Left lung (tissue), 4 donors: ENCODE measurements at regions not wholly inside any gene's neighbourhood (a gene's known extent, or its start where the extent isn't known, plus 50 kb on each side); places are given as distances from the start of the nearest gene placed in this dataset.
"Not testable (repeated sequence)": the region's sequence is repeated elsewhere in the genome, so short reads cannot be mapped to it uniquely, and the experiment has no call there.

Experiments
- ATAC-seq: fragments of 200-7000 bp; cut with Tn5 transposase; one replicate; pipeline ENCODE4 v1.9.1; 2020; ENCODE audit warnings: moderate library complexity
- DNase-seq, 4 donors: peaks; one replicate each; pipeline ENCODE4 v3.0.0-alpha.2; 2013 to 2020
- H3K27ac ChIP-seq, 2 donors: fragments of 200-600 bp; sonication (generic) in 1 of 2; one replicate each; pipeline versions ENCODE4 v1.5.0 to v1.8.0; 2020 to 2021
- H3K27me3 ChIP-seq, 2 donors: fragments of 200-600 bp; sonication (generic) in 1 of 2; one replicate each; pipeline versions ENCODE4 v1.5.0 to v1.8.0; 2020 to 2021
- H3K36me3 ChIP-seq, 2 donors: fragments of 200-600 bp; sonication (generic) in 1 of 2; one replicate each; pipeline versions ENCODE4 v1.5.0 to v1.8.0; 2020 to 2021
- H3K4me1 ChIP-seq, 2 donors: fragments of 200-600 bp; one replicate each; pipeline ENCODE4 v1.8.0; 2021
- H3K4me3 ChIP-seq, 2 donors: fragments of 200-600 bp; sonication (generic) in 1 of 2; one replicate each; pipeline versions ENCODE4 v1.5.0 to v1.8.0; 2020 to 2021; ENCODE audit warnings: mild to moderate bottlenecking in 1 of 2
- H3K9me3 ChIP-seq, 2 donors: fragments of 200-600 bp; sonication (generic) in 1 of 2; one replicate each; pipeline versions ENCODE4 v1.5.0 to v1.8.0; 2020 to 2021
- intact Hi-C, 2 donors: fragments of 100-400 bp; cut with DNase I; formaldehyde crosslinking; loops; one replicate each; pipeline versions ENCODE4 v1.11.2 to v1.14.2; 2022
- TF ChIP-seq, protein P1 (sequence below), 2 donors: fragments of 200-600 bp; sonication (generic) in 1 of 2; IDR thresholded peaks; one replicate each; pipeline versions ENCODE4 v1.5.0 to v1.8.0; 2021; ENCODE audit warnings: antibody characterized with exemption in 2 of 2
- donor health status: DM: no; HTN: yes; CAD: no.
- donor health status: DM: no; HTN: no; CAD: no.

- H3K36me3 ChIP-seq, H3K4me3 ChIP-seq, ATAC-seq, H3K4me1 ChIP-seq, H3K27ac ChIP-seq, H3K27me3 ChIP-seq, H3K9me3 ChIP-seq, intact Hi-C loops, DNase-seq: not testable (repeated sequence)
Measured at GRCh38 chrX:35221391-35221790, 278.8 kb downstream of the FAM47B start.

DNA sequence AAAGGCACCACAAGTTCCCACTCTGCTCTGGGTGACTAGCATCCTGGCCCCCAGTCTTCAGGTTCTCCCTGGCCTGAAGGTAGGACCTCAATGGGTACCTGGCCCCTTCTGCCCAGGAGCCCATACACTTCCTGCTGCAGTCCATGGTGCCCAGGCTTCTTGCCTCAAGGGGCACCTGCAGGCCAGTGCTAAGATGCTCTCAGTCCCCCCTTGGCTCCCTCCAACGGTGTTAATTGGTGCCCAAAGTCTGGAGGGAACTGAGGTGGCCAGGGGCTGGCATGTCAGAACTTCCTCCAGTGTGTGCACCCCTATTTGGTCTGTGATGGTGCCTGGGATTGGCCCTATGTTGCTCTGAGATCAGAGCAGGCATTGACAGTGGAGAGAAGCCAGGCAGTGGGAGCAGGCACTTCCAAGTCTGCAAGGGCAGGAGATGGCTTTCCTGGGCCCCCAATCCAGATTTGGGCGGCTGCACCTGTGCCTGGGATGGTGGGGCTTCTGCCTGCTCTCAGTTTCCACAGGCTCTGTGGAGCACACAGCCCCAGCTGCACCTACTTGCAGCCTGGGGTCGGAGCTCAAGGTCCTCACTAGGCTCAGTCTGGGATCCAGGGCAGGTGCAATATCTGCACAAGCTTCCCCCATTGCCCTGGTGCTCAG is 301.6 kb downstream of the FAM47B start:
- intact Hi-C loops, result loop anchor here in 1 of 2 donors (5.0 kb wide), 1 partner anchor 38 kb away; no protein-coding TSS in a partner anchor
- ATAC-seq, result no peak

GRCh38 chrX:35244796-35245508 is 302.4 kb downstream of the FAM47B start:
- intact Hi-C loops, result loop anchor here in 1 of 2 donors (5.0 kb wide), 1 partner anchor 37 kb away; no protein-coding TSS in a partner anchor
- Histone ChIP-seq H3K27ac (no peak overlapping the region), H3K36me3 (no peaks in the 10 kb centered on the region), H3K4me1 (no peaks in the 10 kb centered on the region), H3K9me3 (no peaks in the 10 kb centered on the region), H3K4me3 (no peak overlapping the region), H3K27me3 (no peaks in the 10 kb centered on the region)
- DNase-seq (no peak), ATAC-seq (no peak)
- TF ChIP-seq, protein P1, sequence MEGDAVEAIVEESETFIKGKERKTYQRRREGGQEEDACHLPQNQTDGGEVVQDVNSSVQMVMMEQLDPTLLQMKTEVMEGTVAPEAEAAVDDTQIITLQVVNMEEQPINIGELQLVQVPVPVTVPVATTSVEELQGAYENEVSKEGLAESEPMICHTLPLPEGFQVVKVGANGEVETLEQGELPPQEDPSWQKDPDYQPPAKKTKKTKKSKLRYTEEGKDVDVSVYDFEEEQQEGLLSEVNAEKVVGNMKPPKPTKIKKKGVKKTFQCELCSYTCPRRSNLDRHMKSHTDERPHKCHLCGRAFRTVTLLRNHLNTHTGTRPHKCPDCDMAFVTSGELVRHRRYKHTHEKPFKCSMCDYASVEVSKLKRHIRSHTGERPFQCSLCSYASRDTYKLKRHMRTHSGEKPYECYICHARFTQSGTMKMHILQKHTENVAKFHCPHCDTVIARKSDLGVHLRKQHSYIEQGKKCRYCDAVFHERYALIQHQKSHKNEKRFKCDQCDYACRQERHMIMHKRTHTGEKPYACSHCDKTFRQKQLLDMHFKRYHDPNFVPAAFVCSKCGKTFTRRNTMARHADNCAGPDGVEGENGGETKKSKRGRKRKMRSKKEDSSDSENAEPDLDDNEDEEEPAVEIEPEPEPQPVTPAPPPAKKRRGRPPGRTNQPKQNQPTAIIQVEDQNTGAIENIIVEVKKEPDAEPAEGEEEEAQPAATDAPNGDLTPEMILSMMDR (IDR thresholded peaks at IDR 0.05), result no peak

More for the DNA sequence above, 301.6 kb downstream of the FAM47B start:
- Histone ChIP-seq H3K9me3 (no peaks in the 10 kb centered on the region), H3K4me1 (no peaks in the 10 kb centered on the region), H3K27ac (no peak overlapping the region), H3K4me3 (no peak overlapping the region), H3K27me3 (no peaks in the 10 kb centered on the region), H3K36me3 (no peaks in the 10 kb centered on the region)
- DNase-seq, result no peak
- TF ChIP-seq, protein P1 (IDR thresholded peaks at IDR 0.05), result no peak

- intact Hi-C loops, result no loop called here
- Histone ChIP-seq H3K4me1 (no peaks in the 10 kb centered on the region), H3K4me3 (no peak overlapping the region), H3K9me3 (no peaks in the 10 kb centered on the region), H3K27ac (no peak overlapping the region), H3K27me3 (no peaks in the 10 kb centered on the region), H3K36me3 (no peaks in the 10 kb centered on the region)
- no peak for DNase-seq
- TF ChIP-seq, protein P1 (IDR thresholded peaks at IDR 0.05), result no peak
- no peak for ATAC-seq
Measured at GRCh38 chrX:35251226-35251625, 308.6 kb downstream of the FAM47B start.

DNA sequence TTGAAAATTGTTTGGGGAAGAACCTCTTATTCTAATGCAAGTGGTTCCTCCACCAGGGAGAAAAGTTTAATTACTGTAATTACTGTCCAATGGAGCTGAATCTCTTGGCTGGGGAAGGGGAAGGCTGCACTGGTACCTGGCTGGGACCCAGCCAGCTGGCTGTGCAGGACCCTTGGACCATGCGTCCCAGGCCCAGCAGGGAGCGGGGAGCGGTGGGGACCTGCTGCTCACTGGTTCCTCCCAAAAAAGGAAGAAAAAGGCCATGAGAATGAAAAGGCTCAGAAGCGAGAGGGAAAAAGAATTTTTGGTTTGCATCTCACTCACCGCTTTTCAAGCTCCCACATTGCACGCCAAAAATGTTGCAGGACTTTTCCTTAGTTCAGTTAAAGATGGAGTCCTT is 333.5 kb downstream of the FAM47B start:
- TF ChIP-seq, protein P1 (IDR thresholded peaks at IDR 0.05), result no peak
- DNase-seq, result no peak
- no peaks in the 10 kb centered on the region for H3K9me3 ChIP-seq

More for the DNA sequence above, 333.5 kb downstream of the FAM47B start:
- H3K27ac ChIP-seq, result no peak overlapping the region
- intact Hi-C loops, result no loop called here
- no peaks in the 10 kb centered on the region for H3K36me3 ChIP-seq
- ATAC-seq, result no peak
- no peaks in the 10 kb centered on the region for H3K4me1 ChIP-seq
- no peaks in the 10 kb centered on the region for H3K27me3 ChIP-seq
- H3K4me3 ChIP-seq, result no peak overlapping the region
